ENCODE measurements at regions not wholly inside any gene's neighbourhood (a gene's known extent, or its start where the extent isn't known, plus 50 kb on each side); places are given as distances from the start of the nearest gene placed in this dataset.
"Not testable (repeated sequence)": the region's sequence is repeated elsewhere in the genome, so short reads cannot be mapped to it uniquely, and the experiment has no call there.

GRCh38 chr5:136621743-136622142, 256.4 kb upstream of the TRPC7 start:
- DNase-seq (ENCODE audit: low spot score), result no peak

DNA sequence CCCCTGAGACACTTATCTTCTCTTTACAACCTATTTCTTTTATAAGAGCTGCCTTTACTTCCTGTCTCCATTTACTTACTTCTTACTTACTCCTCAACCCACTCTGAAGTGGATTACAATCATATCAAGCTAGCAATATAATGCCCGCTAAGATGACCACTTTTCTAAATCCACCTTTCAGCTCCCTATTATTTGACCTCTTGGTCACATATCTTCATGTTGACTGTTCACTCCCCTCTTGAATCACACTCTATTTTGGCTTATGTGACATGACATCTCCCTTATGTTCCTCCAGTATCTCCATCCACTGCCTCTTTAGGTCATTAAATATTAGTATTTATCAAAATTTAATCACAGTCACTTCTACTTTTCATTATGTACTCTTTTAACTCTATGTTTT, 255.3 kb upstream of the TRPC7 start:
- DNase-seq (ENCODE audit: low spot score), result no peak

DNA sequence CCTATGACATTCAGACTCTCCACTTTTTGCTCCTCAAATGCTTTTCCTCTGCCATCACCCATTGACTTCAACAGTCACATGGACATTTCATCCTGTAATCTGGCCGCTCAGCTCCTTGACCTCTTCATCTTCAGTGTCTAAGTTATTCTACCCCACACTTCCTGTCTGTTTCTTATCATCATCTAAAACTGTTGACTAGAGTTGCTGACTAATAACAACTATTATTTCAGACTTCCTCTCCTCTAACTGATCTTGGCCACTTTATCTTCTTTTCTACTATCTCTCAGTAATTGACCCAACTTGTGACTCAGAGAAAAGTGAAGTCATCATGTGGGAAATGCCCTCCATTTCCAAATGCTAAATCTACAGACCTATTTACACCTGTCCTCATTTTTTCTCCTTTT, 254.7 kb upstream of the TRPC7 start:
- DNase-seq (ENCODE audit: low spot score), result no peak

DNA sequence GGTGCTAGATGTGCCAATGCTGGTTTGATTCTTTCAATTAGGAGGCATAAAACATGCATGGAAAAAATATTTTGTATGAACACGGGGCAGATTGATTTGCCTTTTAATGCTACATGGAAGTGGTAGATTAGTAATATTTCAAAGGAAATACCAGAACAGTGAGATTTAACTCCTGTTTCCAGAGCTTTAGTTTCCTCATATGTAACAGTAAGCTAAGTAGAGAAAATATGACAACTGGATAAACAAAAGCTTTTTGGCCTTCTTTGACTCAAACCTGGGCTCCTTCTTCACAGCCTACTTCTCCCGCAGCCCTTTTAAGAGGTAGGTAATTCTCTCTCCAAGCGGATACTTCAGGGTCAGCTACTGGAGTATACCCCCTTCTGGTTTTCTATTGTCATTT, 254.2 kb upstream of the TRPC7 start:
- DNase-seq (ENCODE audit: low spot score), result no peak

DNA sequence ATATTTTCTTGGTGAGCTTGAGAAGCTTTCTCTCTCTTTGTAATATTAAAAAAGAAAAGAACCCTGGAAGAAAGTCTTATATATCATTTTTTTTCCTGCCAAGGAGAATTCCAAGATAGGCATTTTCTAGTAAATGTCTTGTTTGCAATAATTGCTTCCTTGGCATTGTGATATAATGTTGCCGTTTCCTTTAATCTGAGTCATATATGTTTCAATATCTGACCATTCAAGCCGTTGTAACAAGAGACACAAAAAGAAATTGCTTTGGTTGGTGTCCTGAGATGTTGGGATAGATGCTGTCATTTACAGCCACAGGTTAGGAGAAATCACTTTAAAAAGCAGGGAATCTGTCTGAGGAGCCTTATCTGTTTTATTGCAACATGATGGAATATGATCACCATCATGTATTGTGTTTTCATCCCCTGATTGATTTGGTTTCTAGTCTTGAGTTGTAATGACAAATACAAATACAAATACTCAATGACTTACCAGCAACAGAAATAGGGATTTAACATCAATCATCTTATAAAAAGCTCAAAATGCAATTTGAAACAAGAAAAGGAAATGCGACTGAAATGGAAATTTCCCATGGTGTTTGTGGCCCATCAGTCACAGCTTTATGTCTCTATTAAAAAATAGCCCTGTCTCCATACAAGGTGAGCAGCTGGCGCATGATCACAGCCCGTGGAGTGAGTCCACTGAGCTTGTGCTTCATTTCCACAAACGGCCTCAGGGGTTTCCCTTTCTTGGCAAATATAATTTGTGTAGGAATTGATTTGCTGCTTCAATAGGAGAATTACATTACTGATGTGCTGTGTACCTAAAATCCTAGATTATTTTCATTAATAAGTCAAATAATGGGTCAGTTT, 250.1 kb upstream of the TRPC7 start:
- no peak for DNase-seq (ENCODE audit: low spot score)

DNA sequence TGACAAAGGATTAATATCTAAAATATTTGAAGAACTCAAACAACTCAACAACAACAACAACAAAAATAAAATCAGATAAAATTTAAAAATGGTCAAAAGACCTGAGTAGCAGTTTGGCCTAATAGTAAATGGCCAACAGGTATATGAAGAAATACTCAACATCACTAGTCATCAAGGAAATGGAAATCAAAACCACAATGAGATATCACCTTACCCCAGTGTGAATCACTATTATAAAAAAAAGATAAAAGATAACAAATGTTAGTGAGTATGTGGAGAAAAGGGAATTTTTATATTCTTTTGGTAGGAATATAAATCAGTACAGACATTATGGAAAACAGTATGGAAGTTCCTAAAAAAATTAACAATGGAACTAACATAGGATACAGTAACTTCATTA, 247.9 kb upstream of the TRPC7 start:
- no peak for DNase-seq (ENCODE audit: low spot score)

- no peak for DNase-seq (ENCODE audit: low spot score)
Measured at GRCh38 chr5:136605638-136606037, 240.3 kb upstream of the TRPC7 start.

DNA sequence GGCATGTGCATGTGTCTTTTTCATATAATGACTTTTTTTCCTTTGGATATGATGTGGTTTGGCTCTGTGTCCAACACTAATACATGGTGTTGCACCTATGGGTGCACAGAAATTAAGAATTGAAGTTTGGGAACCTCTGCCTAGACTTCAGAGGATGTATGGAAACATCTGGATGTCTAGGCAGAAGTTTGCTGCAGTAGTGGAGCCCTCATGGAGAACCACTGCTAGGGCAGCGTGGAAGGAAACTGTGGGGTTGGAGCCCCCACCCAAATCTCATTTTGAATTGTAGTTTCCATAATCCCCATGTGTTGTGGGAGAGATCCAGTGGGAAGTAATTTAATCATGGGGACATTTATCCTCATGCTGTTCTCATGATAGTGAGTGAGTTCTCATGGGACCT, 235.0 kb upstream of the TRPC7 start:
- no peak for DNase-seq (ENCODE audit: low spot score)

DNA sequence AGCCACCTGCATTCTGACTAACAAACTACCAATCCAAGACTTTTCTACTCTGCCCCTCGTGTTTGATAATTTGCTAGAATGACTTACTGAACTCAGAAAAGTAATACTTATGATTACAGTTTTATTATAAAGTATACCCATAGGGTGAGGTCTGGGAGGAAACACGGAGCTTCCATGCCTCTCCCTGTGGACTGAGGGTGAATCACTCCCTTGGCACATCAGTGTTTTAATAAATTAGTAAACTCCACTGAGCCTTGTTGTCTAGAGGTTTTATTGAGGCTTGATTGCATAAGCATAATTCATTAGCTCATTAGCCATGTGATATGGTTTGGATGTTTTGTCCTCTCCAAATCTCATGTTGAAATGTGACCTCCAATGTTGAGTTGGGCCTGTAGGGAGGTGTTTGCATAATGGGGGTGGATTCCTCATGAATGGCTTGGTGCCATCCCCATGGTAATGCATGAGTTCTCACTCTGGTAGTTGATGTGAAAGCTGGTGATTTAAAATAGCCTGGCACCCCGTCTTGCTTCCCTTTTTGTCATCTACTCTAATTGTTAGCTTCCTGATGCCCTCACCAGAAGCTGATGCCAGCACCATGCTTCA, 233.6 kb upstream of the TRPC7 start:
- DNase-seq (ENCODE audit: low spot score), result no peak

DNA sequence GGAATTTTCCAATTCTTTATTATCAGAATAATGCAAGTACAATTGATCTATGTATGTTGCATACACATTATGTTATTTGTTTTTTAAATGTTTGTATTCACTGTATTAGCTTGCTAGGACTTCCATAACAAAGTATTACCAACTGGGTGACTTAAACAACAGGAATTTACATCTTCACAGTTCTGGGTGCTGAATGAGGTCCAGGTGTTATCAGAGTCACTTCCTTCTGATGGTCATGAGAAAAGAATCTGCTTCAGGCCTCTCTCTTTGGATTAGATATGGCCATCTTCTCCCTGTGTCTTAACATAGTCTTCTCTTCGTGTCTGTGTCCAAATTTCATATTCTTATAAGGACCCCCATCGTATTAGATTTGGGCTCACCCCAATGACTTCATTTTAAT, 229.1 kb upstream of the TRPC7 start:
- no peak for DNase-seq (ENCODE audit: low spot score)

DNA sequence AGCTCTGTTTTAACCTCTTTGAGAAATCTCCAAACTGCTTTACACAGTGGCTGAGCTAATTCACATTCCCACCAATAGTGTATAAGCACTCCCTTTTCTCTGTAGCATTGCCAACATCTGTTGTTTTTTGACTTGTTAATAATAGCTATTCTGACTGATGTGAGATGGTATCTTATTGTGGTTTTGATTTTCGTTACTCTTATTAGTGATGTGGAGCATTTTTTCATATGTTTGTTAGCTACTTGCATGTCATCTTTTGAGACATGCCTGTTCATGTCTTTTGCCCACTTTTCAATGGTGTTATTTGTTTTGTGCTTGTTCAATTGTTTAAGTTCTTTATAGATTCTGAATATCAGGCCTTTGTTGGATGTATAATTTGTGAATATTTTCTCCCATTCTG, 225.2 kb upstream of the TRPC7 start:
- no peak for DNase-seq (ENCODE audit: low spot score)

DNA sequence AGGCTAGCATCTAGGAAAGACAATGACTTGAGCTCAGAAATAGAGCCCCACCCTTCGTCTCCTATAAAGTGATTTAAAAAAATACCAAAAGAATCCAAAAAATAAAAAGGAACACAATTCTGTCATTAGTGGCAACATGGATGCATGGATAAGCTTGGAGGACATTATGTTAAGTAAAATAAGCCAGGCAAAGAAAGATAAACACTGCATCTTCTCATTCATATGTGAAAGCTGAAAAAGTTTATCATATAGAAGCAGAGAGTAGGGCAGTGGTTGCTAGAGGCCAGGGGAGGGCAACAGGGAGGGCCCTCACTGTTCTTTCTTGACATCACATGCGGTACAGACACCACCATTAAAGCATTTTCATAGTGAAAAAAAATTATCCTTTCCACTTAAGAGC, 220.9 kb upstream of the TRPC7 start:
- no peak for DNase-seq (ENCODE audit: low spot score)

DNA sequence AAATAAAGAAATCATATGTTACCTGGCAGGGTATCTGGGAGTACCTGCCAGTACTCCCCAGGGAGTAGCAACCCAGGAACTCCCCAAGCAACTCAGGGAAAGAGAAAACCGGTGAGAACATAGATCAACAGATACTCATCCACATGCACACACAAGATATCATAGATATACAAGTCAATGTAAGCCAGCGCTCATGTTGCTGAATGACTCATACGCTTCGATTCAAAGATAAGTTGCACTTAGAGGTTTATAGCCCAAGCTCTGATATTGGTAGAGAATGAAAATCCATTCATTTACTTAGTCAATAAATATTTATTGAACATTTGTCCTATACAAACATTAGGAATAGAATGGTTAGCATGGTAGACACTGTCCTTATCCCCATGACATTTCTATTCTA, 219.1 kb upstream of the TRPC7 start:
- DNase-seq (ENCODE audit: low spot score), result no peak

DNA sequence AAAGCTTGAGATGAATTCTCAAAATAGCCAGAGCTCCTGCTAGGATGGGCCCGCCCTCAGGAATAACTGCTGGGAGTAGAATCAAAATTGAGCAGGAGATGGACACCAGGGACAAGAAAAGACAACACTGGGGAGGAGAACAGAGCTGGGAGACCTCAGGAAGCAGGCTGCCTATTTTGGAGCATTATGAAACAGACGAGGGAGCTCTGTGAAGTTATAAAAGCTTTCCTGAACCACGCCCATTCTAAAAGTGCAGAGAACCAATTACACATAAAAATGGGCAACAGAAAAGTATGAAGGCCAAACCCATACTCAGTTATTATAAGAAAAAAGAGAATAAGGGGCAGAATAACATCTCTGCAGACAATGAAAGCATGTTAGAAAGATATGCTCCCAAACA, 213.9 kb upstream of the TRPC7 start:
- DNase-seq (ENCODE audit: low spot score), result no peak

DNA sequence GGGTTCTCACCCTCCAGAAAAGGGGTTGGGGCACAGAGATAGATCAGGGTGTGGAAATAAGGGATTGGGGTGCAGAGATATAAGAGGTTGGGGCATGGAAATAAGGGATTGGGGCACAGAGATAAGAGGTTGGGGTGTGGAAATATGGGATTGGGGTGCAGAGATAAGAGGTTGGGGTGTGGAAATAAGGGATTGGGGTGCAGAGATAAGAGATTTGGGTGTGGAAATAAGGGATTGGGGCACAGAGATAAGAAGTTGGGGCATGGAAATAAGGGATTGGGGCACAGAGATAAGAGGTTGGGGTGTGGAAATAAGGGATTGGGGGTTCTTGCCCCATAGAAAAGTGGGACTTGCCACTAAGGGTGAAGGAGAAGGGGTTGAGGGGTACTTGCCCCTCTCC, 204.5 kb upstream of the TRPC7 start:
- DNase-seq (ENCODE audit: low spot score), result not testable (repeated sequence)

DNA sequence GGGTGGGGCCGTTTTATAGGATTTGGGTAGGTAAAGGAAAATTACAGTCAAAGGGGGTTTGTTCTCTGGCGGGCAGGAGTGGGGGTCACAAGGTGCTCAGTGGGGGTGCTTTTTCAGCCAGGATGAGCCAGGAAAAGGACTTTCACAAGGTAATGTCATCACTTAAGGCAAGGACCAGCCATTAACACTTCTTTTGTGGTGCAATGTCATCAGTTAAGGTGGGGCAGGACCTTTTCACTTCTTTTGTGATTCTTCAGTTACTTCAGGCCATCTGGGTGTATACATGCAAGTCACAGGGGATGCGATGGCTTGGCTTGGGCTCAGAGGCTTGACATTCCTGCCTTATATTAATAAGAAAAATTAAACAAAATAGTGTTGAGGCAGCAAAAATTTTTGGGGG, 200.1 kb upstream of the TRPC7 start:
- DNase-seq (ENCODE audit: low spot score), result not testable (repeated sequence)

- DNase-seq (ENCODE audit: low spot score), result not testable (repeated sequence)
Measured at GRCh38 chr5:136565050-136565449, 199.7 kb upstream of the TRPC7 start.

- DNase-seq (ENCODE audit: low spot score), result not testable (repeated sequence)
Measured at GRCh38 chr5:136564431-136564830, 199.1 kb upstream of the TRPC7 start.

GRCh38 chr5:136563489-136563888, 198.1 kb upstream of the TRPC7 start:
- no peak for DNase-seq (ENCODE audit: low spot score)

DNA sequence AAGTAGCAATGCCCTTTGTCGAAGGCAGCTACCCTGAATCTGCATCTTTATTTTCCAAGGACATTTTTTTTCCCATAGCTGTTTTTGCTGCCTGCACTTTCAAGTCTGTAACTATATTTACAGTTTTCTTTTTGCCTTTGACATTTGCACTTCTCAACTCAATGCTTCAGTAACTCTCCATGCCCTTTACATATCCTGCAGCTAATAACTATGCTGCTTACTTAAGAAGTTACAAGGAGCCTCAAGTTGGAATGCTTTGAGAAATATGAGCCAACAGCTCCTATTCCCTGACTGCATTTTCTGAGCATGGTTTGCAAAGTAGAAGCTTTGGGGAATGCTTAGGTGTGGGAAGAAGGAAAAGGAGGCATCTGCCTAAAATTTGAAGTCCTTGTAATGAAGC, 194.8 kb upstream of the TRPC7 start:
- DNase-seq (ENCODE audit: low spot score), result no peak

DNA sequence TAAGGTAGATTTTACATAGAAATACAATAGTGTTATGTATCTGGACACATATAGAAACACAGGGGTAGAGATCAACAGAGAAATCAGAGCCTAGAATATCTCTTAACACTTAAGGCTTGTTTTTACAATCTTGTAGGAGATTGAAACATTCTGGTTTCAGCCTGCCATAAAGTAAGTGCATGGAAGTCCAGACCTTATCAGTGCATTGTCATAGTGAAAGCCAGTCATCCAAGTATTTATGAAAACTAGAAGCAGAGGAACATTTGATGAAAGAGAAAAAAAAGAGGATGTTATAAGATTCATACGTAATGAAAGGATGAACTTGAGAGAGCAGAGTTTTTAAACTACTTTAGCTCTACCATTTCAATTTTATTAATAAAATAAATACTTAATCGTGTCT, 194.3 kb upstream of the TRPC7 start:
- no peak for DNase-seq (ENCODE audit: low spot score)

DNA sequence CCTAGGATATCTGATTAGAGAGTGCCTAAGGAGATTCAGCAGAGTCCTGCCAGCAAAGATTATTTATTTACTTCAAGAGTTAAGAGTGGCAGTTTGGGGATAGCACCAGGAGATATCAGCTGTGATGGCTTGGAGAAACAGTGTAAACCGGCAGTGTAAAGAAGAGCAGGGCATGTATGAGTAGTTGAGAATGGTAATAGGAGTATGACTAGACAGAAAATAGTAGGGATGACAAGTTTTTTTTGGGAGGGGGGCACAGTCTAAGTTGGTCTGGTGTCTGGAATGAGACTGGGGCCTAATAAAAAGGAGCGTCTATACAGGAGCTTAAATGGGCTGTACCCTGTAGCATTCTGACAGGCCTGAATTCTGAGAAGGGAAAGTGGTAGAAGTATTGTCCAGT, 181.8 kb upstream of the TRPC7 start:
- DNase-seq (ENCODE audit: low spot score), result not testable (repeated sequence)

- DNase-seq (ENCODE audit: low spot score), result not testable (repeated sequence)
Measured at GRCh38 chr5:136546441-136546840, 181.1 kb upstream of the TRPC7 start.

GRCh38 chr5:136545031-136545430, 179.7 kb upstream of the TRPC7 start:
- not testable (repeated sequence) for DNase-seq (ENCODE audit: low spot score)
